Glomerular visceral epithelial cell (primary cell): ENCODE measurements at regions not wholly inside any gene's neighbourhood (a gene's known extent, or its start where the extent isn't known, plus 50 kb on each side); places are given as distances from the start of the nearest gene placed in this dataset.
"Not testable (repeated sequence)": the region's sequence is repeated elsewhere in the genome, so short reads cannot be mapped to it uniquely, and the experiment has no call there.

Experiments used
- DNase-seq: peaks from one replicate; pipeline ENCODE4 v3.0.0-alpha.2; 2016; ENCODE audit errors: extremely low spot score

GRCh38 chr18:10247021-10247741, 207.3 kb upstream of the APCDD1 start:
- DNase-seq: no peak

- no peak for DNase-seq
Observed at GRCh38 chr18:10247742-10248082, 206.7 kb upstream of the APCDD1 start.

GRCh38 chr18:10248738-10249137, 205.7 kb upstream of the APCDD1 start:
- DNase-seq: no peak

GRCh38 chr18:10249270-10249669, 205.2 kb upstream of the APCDD1 start:
- DNase-seq: no peak

GRCh38 chr18:10249801-10250200, 204.6 kb upstream of the APCDD1 start:
- no peak for DNase-seq

- DNase-seq: no peak
Observed at GRCh38 chr18:10252494-10252893, 201.9 kb upstream of the APCDD1 start.

GRCh38 chr18:10252952-10253705, 201.3 kb upstream of the APCDD1 start:
- DNase-seq: no peak

GRCh38 chr18:10256276-10256675, 198.2 kb upstream of the APCDD1 start:
- not testable (repeated sequence) for DNase-seq

- DNase-seq: no peak
Observed at GRCh38 chr18:10258836-10259474, 195.5 kb upstream of the APCDD1 start.

- no peak for DNase-seq
Observed at GRCh38 chr18:10259901-10260300, 194.5 kb upstream of the APCDD1 start.

GRCh38 chr18:10261344-10262276, 192.8 kb upstream of the APCDD1 start:
- DNase-seq: no peak

- DNase-seq: no peak
Observed at GRCh38 chr18:10262566-10262965, 191.9 kb upstream of the APCDD1 start.

- DNase-seq: no peak
Observed at GRCh38 chr18:10264260-10264659, 190.2 kb upstream of the APCDD1 start.

- DNase-seq: no peak
Observed at GRCh38 chr18:10265560-10266333, 188.7 kb upstream of the APCDD1 start.

- DNase-seq: no peak
Observed at GRCh38 chr18:10266334-10266590, 188.2 kb upstream of the APCDD1 start.

- DNase-seq: no peak
Observed at GRCh38 chr18:10269261-10269660, 185.2 kb upstream of the APCDD1 start.

- DNase-seq: no peak
Observed at GRCh38 chr18:10270151-10270571, 184.3 kb upstream of the APCDD1 start.

- DNase-seq: no peak
Observed at GRCh38 chr18:10271481-10271880, 183.0 kb upstream of the APCDD1 start.

- DNase-seq: no peak
Observed at GRCh38 chr18:10274301-10274700, 180.1 kb upstream of the APCDD1 start.

- no peak for DNase-seq
Observed at GRCh38 chr18:10275486-10275885, 178.9 kb upstream of the APCDD1 start.

- no peak for DNase-seq
Observed at GRCh38 chr18:10278265-10278664, 176.2 kb upstream of the APCDD1 start.
